NCI-H2196 (cell line): ENCODE measurements at regions not wholly inside any gene's neighbourhood (a gene's known extent, or its start where the extent isn't known, plus 50 kb on each side); places are given as distances from the start of the nearest gene placed in this dataset.
"Not testable (repeated sequence)": the region's sequence is repeated elsewhere in the genome, so short reads cannot be mapped to it uniquely, and the experiment has no call there.

Experiments
- DNase-seq: peaks from one replicate; lab custom pipeline; 2025; ENCODE audit not compliant: unreplicated experiment; lab: John Stamatoyannopoulos, UW

- DNase-seq = no peak
Observed at GRCh38 chr9:10818206-10818605, 205.4 kb upstream of the PTPRD start.

GRCh38 chr9:10835791-10836463 is 223.1 kb upstream of the PTPRD start:
- no peak for DNase-seq

- DNase-seq = no peak
Observed at GRCh38 chr9:10843151-10843550, 230.3 kb upstream of the PTPRD start.

- peak; percentile 51 for DNase-seq
Observed at GRCh38 chr9:10855847-10856246, 243.0 kb upstream of the PTPRD start.

GRCh38 chr9:10858817-10859216 is 246.0 kb upstream of the PTPRD start:
- no peak for DNase-seq

- DNase-seq = no peak
Observed at GRCh38 chr9:10863476-10863875, 250.7 kb upstream of the PTPRD start.

- no peak for DNase-seq
Observed at GRCh38 chr9:10867194-10867593, 254.4 kb upstream of the PTPRD start.

GRCh38 chr9:10869687-10870086 is 256.9 kb upstream of the PTPRD start:
- no peak for DNase-seq

- no peak for DNase-seq
Observed at GRCh38 chr9:10873999-10874398, 261.2 kb upstream of the PTPRD start.

- no peak for DNase-seq
Observed at GRCh38 chr9:10875752-10876151, 262.9 kb upstream of the PTPRD start.

- no peak for DNase-seq
Observed at GRCh38 chr9:10876333-10876732, 263.5 kb upstream of the PTPRD start.

GRCh38 chr9:10890266-10890665 is 277.5 kb upstream of the PTPRD start:
- DNase-seq = not testable (repeated sequence)

- no peak for DNase-seq
Observed at GRCh38 chr9:10899509-10899908, 286.7 kb upstream of the PTPRD start.

- no peak for DNase-seq
Observed at GRCh38 chr9:10903969-10904368, 291.2 kb upstream of the PTPRD start.

GRCh38 chr9:10910779-10911178 is 298.0 kb upstream of the PTPRD start:
- no peak for DNase-seq

GRCh38 chr9:10911373-10911772 is 298.6 kb upstream of the PTPRD start:
- no peak for DNase-seq

- DNase-seq = no peak
Observed at GRCh38 chr9:10917001-10917400, 304.2 kb upstream of the PTPRD start.

GRCh38 chr9:10921671-10922070 is 308.9 kb upstream of the PTPRD start:
- no peak for DNase-seq

- no peak for DNase-seq
Observed at GRCh38 chr9:10925896-10926295, 313.1 kb upstream of the PTPRD start.

- no peak for DNase-seq
Observed at GRCh38 chr9:10928372-10928771, 315.6 kb upstream of the PTPRD start.

GRCh38 chr9:10930081-10930480 is 317.3 kb upstream of the PTPRD start:
- no peak for DNase-seq

GRCh38 chr9:10946676-10947410 is 334.0 kb upstream of the PTPRD start:
- DNase-seq = no peak

- no peak for DNase-seq
Observed at GRCh38 chr9:10957878-10958277, 345.1 kb upstream of the PTPRD start.
